Heart right ventricle (tissue), 16 donors: ENCODE measurements at regions not wholly inside any gene's neighbourhood (a gene's known extent, or its start where the extent isn't known, plus 50 kb on each side); places are given as distances from the start of the nearest gene placed in this dataset.
"Not testable (repeated sequence)": the region's sequence is repeated elsewhere in the genome, so short reads cannot be mapped to it uniquely, and the experiment has no call there.

Source experiments
- ATAC-seq, 8 donors: fragments of 200-7000 bp; cut with Tn5 transposase; one replicate each; pipeline ENCODE4 v1.9.1; 2020; ENCODE audit warnings: mild to moderate bottlenecking in 8 of 8, moderate library complexity in 8 of 8, moderate number of reproducible peaks in 1 of 8
- DNase-seq, 2 donors: peaks; one replicate each; pipeline ENCODE4 v3.0.0-alpha.2; 2020
- H3K27ac ChIP-seq, 10 donors: fragments of 200-600 bp; sonication (generic) in 2 of 10; one replicate each; pipeline versions ENCODE4 v1.5.0 to v1.8.0; 2020 to 2022; ENCODE audit warnings: mild to moderate bottlenecking in 3 of 10
- H3K27me3 ChIP-seq, 7 donors: fragments of 200-600 bp; one replicate each; pipeline ENCODE4 v1.8.0; 2021 to 2022; ENCODE audit warnings: mild to moderate bottlenecking in 2 of 7
- H3K36me3 ChIP-seq, 9 donors: fragments of 200-600 bp; sonication (generic) in 1 of 9; one replicate each; pipeline versions ENCODE4 v1.5.0 to v1.8.0; 2020 to 2022; ENCODE audit warnings: mild to moderate bottlenecking in 2 of 9
- H3K4me1 ChIP-seq, 9 donors: fragments of 200-600 bp; sonication (generic) in 1 of 9; one replicate each; pipeline versions ENCODE4 v1.5.0 to v1.8.0; 2020 to 2022; ENCODE audit warnings: mild to moderate bottlenecking in 4 of 9
- H3K4me3 ChIP-seq, 10 donors: fragments of 200-600 bp; sonication (generic) in 2 of 10; one replicate each; pipeline versions ENCODE4 v1.5.0 to v1.8.0; 2020 to 2022; ENCODE audit warnings: mild to moderate bottlenecking in 7 of 10, moderate library complexity in 2 of 10
- H3K9me3 ChIP-seq, 11 donors: fragments of 200-600 bp in 10 of 11; sonication (generic) in 2 of 11; one replicate each; pipeline versions ENCODE4 v1.5.0 to v1.8.0; 2013 to 2022; ENCODE audit warnings: mild to moderate bottlenecking in 2 of 11, control low read depth in 1 of 11, moderate library complexity in 1 of 11
- WGBS, 2 donors: extraction: QIAGEN DNeasy Blood & Tissue Kit; methylation state at CpG; one replicate each; pipeline ENCODE4 v1.1.7; 2013; ENCODE audit warnings: inconsistent platforms in 1 of 2; 5-methylcytosine and 5-hydroxymethylcytosine counted together
- intact Hi-C, 10 donors: fragments of 100-400 bp; cut with DNase I; formaldehyde crosslinking; loops; one replicate each; pipeline versions ENCODE4 v1.11.1 to v1.14.2; 2022
- TF ChIP-seq, protein P1 (sequence below), 9 donors: fragments of 200-600 bp; sonication (generic) in 2 of 9; IDR thresholded peaks; one replicate each; pipeline versions ENCODE4 v1.5.0 to v1.8.0; 2021 to 2022; ENCODE audit warnings: antibody characterized with exemption in 9 of 9, mild to moderate bottlenecking in 5 of 9, moderate library complexity in 1 of 9
- donor health status: Arrhythmogenic right ventricular cardiomyopathy.
- donor health status: ischemic (EF 13 %, LVEDD 7.1; RV severe dilation, severe dysfunction).
- donor health status: healthy with polysubstance abuse.
- donor health status: DM: no; HTN: yes; CAD: no.
- donor health status: DM: no; HTN: no; CAD: no.
- donor health status: ischemic (EF 25% LVEDD 6.9; RV normal size, moderate dysfunction).
- donor health status: ischemic (EF 25% LVEDD 5.7; RV mildly dilated, moderate dysfunction).
- donor health status: healthy.
- donor health status: DM: yes; HTN: yes; CAD: no.
- donor health status: Ischemic cardiomyopathy.
- donor health status: ischemic (EF 35%, LVEDD 5.7; RV mildly dilated, moderate dysfunction).
- donor health status: nonischemic (EF 11% LVEDD 7.7; RV severe dilation, severe dysfunction).
- donor health status: DM: yes; HTN: yes; CAD: no.
- donor health status: PGD.
- donor health status: ischemic (EF 29% LVEDD 5.4; RV normal size, mild dysfunction).
- donor health status: nonischemic (EF 23%, LVEDD 6.1; RV moderate dilation, normal function).

- H3K4me3 ChIP-seq, DNase-seq, H3K27me3 ChIP-seq, H3K4me1 ChIP-seq, ATAC-seq, intact Hi-C loops, H3K36me3 ChIP-seq, H3K9me3 ChIP-seq, H3K27ac ChIP-seq: not testable (repeated sequence)
- WGBS, 2 donors: 78 to 80% methylated on average over 18 of the region's 18 CpGs
These were observed 196.9 kb downstream of the LIPI start for GRCh38 chr21:14013623-14014498.

- no peak for DNase-seq
- no peak overlapping the region for H3K27ac ChIP-seq
- WGBS, 2 donors: 72 to 84% methylated on average over 6 to 10 of the region's 10 CpGs
These were observed 197.6 kb downstream of the LIPI start for GRCh38 chr21:14013056-14013603.

GRCh38 chr21:14012409-14012808, 198.3 kb downstream of the LIPI start:
- TF ChIP-seq, protein P1, sequence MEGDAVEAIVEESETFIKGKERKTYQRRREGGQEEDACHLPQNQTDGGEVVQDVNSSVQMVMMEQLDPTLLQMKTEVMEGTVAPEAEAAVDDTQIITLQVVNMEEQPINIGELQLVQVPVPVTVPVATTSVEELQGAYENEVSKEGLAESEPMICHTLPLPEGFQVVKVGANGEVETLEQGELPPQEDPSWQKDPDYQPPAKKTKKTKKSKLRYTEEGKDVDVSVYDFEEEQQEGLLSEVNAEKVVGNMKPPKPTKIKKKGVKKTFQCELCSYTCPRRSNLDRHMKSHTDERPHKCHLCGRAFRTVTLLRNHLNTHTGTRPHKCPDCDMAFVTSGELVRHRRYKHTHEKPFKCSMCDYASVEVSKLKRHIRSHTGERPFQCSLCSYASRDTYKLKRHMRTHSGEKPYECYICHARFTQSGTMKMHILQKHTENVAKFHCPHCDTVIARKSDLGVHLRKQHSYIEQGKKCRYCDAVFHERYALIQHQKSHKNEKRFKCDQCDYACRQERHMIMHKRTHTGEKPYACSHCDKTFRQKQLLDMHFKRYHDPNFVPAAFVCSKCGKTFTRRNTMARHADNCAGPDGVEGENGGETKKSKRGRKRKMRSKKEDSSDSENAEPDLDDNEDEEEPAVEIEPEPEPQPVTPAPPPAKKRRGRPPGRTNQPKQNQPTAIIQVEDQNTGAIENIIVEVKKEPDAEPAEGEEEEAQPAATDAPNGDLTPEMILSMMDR (IDR thresholded peaks at IDR 0.05): no peak
- Histone ChIP-seq H3K27me3 (no peaks in the 10 kb centered on the region), H3K27ac (no peak overlapping the region), H3K4me3 (no peak overlapping the region), H3K4me1 (no peaks in the 10 kb centered on the region), H3K9me3 (no peaks in the 10 kb centered on the region), H3K36me3 (no peaks in the 10 kb centered on the region)
- intact Hi-C loops: no loop called here
- no peak for DNase-seq
- WGBS, 2 donors: 88 to 91% methylated on average over 9 of the region's 9 CpGs
- ATAC-seq: no peak

More at GRCh38 chr21:14013056-14013603, 197.6 kb downstream of the LIPI start:
- intact Hi-C loops: no loop called here
- Histone ChIP-seq H3K4me3 (no peak overlapping the region), H3K9me3 (no peaks in the 10 kb centered on the region), H3K4me1 (no peaks in the 10 kb centered on the region), H3K27me3 (no peaks in the 10 kb centered on the region), H3K36me3 (no peaks in the 10 kb centered on the region)
- no peak for ATAC-seq
- TF ChIP-seq, protein P1 (IDR thresholded peaks at IDR 0.05): no peak

DNA sequence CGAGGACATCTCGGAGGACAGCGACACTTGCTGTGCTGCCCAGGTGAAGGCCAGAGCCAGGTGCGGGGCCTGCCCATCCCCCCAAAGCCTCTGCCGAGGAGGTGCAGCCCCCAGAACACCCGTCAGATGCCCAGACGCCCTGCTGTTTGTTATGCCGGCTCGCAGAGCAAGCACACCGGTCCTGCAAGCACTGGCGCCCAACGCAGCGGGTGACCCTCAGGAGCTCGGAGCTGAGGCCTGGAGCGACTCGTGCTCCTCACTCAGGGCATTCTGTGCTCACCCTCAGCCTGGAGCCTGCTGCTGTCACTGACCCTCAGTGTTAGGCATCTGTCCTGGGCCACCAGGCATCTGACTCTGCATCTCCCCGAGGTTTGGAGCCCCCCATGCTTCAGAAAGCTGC, 199.0 kb downstream of the LIPI start:
- H3K27ac ChIP-seq, DNase-seq, H3K27me3 ChIP-seq, H3K9me3 ChIP-seq, ATAC-seq, H3K4me3 ChIP-seq, H3K4me1 ChIP-seq, intact Hi-C loops, H3K36me3 ChIP-seq: not testable (repeated sequence)
- 81 to 90% methylated on average over 17 of the region's 17 CpGs for WGBS, 2 donors

DNA sequence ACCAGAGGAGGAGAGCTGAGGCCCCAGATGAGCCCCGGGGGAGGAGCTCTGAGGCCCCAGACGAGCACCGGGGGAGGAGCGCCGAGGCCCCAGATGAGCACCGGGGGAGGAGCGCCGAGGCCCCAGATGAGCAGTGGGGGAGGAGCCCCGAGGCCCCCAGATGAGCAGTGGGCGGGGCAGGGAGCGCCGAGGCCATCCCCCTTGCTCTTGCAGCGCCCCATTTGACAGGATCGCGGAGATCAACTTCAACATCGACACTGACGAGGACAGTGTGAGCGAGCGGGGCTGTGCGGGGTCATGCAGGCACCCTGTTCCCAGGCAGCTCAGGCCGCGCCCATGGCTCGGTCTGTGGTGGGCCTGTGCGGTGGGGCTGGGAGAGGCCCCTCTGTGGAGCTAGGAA, 199.6 kb downstream of the LIPI start:
- intact Hi-C loops, DNase-seq, H3K27ac ChIP-seq, H3K9me3 ChIP-seq, H3K4me3 ChIP-seq, H3K4me1 ChIP-seq, H3K27me3 ChIP-seq, H3K36me3 ChIP-seq, ATAC-seq: not testable (repeated sequence)
- WGBS, 2 donors: 91 to 92% methylated on average over 21 to 24 of the region's 24 CpGs

- no peak for ATAC-seq
- no peak for DNase-seq
- Histone ChIP-seq H3K36me3 (no peaks in the 10 kb centered on the region), H3K27ac (no peak overlapping the region), H3K4me1 (no peaks in the 10 kb centered on the region), H3K9me3 (no peaks in the 10 kb centered on the region), H3K4me3 (no peak overlapping the region), H3K27me3 (no peaks in the 10 kb centered on the region)
- WGBS, 2 donors: 75 to 79% methylated on average over 8 of the region's 8 CpGs
- intact Hi-C loops: no loop called here
- TF ChIP-seq, protein P1 (IDR thresholded peaks at IDR 0.05): no peak
These were observed 200.0 kb downstream of the LIPI start for GRCh38 chr21:14010729-14011128.

DNA sequence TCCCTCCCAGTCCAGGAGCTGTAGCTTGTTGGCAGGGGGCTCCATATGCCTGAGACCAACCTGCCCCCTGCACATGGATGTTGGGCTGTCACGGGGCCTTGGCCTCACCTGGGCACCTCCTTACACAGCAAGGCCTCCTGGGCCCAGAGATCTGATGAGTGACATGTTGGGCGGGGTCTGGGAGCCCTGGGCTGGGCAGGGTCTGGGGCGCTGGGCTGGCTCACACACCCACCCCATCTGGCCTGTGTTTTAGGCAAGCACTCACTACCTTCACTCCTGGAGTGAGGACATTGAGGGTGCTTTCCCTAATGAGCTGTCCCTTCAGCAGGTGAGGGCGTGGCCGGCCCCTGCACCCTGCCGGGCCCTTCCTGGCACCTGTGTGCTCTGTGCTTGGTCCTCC, 200.8 kb downstream of the LIPI start:
- H3K36me3 ChIP-seq, H3K27me3 ChIP-seq, H3K27ac ChIP-seq, H3K4me3 ChIP-seq, ATAC-seq, intact Hi-C loops, DNase-seq, H3K9me3 ChIP-seq, H3K4me1 ChIP-seq: not testable (repeated sequence)
- 79 to 81% methylated on average over 6 of the region's 6 CpGs for WGBS, 2 donors

- H3K27me3 ChIP-seq, H3K4me1 ChIP-seq, DNase-seq, H3K4me3 ChIP-seq, H3K36me3 ChIP-seq, intact Hi-C loops, H3K27ac ChIP-seq, H3K9me3 ChIP-seq: not testable (repeated sequence)
- WGBS, 2 donors: 88 to 89% methylated on average over 22 of the region's 22 CpGs
- peak in 1 of 8 donors; percentile 54 for ATAC-seq
These were observed 201.3 kb downstream of the LIPI start for GRCh38 chr21:14009238-14009981.
